ENCODE measurements at regions not wholly inside any gene's neighbourhood (a gene's known extent, or its start where the extent isn't known, plus 50 kb on each side); places are given as distances from the start of the nearest gene placed in this dataset.

DNA sequence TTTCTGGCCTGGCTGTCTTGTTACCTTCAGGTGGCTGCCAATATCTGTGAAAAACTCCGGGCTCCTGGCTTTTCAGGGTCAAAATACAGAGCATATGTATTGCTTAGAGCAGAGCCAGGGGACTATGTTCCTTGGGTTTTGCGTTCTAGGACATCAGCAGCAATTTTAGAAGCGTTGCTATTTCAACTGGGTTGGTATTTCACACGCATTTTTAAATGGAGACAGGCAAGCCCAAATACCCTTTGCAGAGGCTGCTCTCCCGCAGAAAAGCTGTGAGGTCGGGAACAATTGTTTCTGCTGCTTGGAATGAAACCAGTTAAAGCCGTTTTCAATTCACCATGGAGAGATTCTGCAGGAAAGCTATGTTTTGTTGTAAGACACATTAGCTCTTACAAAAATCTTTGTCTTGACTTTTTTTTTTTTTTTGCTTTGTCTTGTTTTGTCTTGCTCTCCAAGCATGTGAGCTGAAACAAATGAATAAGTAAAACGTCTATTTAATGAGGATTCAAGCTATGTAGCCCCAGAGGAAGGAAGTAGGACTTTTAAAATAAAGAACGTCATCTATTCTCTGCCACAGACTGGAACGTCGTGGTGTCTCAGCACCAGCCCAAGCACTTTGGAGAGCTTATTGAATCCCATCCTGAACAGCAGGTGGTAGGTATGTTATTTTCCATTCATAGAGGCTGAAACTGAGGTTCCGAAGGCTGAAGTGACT is 181.0 kb upstream of the TBX3 start:
- H4K20me1 ChIP-seq (ENCODE audit: insufficient read depth, poor library complexity, severe bottlenecking) = no peaks in the 10 kb centered on the region
- peak overlapping the region; percentile 79 for H3K27ac ChIP-seq
- no peak for DNase-seq (ENCODE audit: low spot score)
- H3K36me3 ChIP-seq (replicated peaks; ENCODE audit: insufficient read depth, low read depth) = no peaks in the 10 kb centered on the region
- H2AFZ ChIP-seq = no peak overlapping the region
- no peaks in the 10 kb centered on the region for H3K27me3 ChIP-seq
- H3K79me2 ChIP-seq = no peaks in the 10 kb centered on the region
- no peaks in the 10 kb centered on the region for H3K9me2 ChIP-seq (replicated peaks; ENCODE audit: insufficient read depth)
- no peaks in the 10 kb centered on the region for H3K9me3 ChIP-seq (ENCODE audit: low read depth)
- H3K4me3 ChIP-seq = no peak overlapping the region
- peak overlapping the region; percentile 58 for H3K4me2 ChIP-seq
- no peaks in the 10 kb centered on the region for H3K4me1 ChIP-seq (ENCODE audit: insufficient read depth)
- TF ChIP-seq, protein P1, sequence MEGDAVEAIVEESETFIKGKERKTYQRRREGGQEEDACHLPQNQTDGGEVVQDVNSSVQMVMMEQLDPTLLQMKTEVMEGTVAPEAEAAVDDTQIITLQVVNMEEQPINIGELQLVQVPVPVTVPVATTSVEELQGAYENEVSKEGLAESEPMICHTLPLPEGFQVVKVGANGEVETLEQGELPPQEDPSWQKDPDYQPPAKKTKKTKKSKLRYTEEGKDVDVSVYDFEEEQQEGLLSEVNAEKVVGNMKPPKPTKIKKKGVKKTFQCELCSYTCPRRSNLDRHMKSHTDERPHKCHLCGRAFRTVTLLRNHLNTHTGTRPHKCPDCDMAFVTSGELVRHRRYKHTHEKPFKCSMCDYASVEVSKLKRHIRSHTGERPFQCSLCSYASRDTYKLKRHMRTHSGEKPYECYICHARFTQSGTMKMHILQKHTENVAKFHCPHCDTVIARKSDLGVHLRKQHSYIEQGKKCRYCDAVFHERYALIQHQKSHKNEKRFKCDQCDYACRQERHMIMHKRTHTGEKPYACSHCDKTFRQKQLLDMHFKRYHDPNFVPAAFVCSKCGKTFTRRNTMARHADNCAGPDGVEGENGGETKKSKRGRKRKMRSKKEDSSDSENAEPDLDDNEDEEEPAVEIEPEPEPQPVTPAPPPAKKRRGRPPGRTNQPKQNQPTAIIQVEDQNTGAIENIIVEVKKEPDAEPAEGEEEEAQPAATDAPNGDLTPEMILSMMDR (IDR thresholded peaks at IDR 0.05; ENCODE audit: poor library complexity) = no peak
- no peak for TF ChIP-seq EZH2phosphoT487 (IDR thresholded peaks at IDR 0.05; ENCODE audit: low read depth, severe bottlenecking, unreplicated experiment)
- TF ChIP-seq EZH2 (IDR thresholded peaks at IDR 0.05; ENCODE audit: borderline replicate concordance) = no peak
- WGBS (ENCODE audit: low lambda C conversion rate, missing lambda C conversion rate) = 35% methylated on average over 12 of the region's 12 CpGs

GRCh38 chr12:114863911-114864310 is 179.9 kb upstream of the TBX3 start:
- no peaks in the 10 kb centered on the region for H3K36me3 ChIP-seq (replicated peaks; ENCODE audit: insufficient read depth, low read depth)
- 77% methylated on average over 12 of the region's 12 CpGs for WGBS (ENCODE audit: low lambda C conversion rate, missing lambda C conversion rate)
- H4K20me1 ChIP-seq (ENCODE audit: insufficient read depth, poor library complexity, severe bottlenecking) = no peaks in the 10 kb centered on the region
- H3K4me2 ChIP-seq = peak overlapping the region; percentile 58
- no peak for DNase-seq (ENCODE audit: low spot score)
- TF ChIP-seq, protein P1 (IDR thresholded peaks at IDR 0.05; ENCODE audit: poor library complexity) = no peak
- no peak for TF ChIP-seq EZH2phosphoT487 (IDR thresholded peaks at IDR 0.05; ENCODE audit: low read depth, severe bottlenecking, unreplicated experiment)
- TF ChIP-seq EZH2 (IDR thresholded peaks at IDR 0.05; ENCODE audit: borderline replicate concordance) = no peak
- no peak overlapping the region for H2AFZ ChIP-seq
- no peaks in the 10 kb centered on the region for H3K9me2 ChIP-seq (replicated peaks; ENCODE audit: insufficient read depth)
- H3K9me3 ChIP-seq (ENCODE audit: low read depth) = no peaks in the 10 kb centered on the region
- no peaks in the 10 kb centered on the region for H3K79me2 ChIP-seq
- H3K27me3 ChIP-seq = no peaks in the 10 kb centered on the region
- H3K4me1 ChIP-seq (ENCODE audit: insufficient read depth) = no peaks in the 10 kb centered on the region
- peak overlapping the region; percentile 79 for H3K27ac ChIP-seq
- H3K4me3 ChIP-seq = no peak overlapping the region

DNA sequence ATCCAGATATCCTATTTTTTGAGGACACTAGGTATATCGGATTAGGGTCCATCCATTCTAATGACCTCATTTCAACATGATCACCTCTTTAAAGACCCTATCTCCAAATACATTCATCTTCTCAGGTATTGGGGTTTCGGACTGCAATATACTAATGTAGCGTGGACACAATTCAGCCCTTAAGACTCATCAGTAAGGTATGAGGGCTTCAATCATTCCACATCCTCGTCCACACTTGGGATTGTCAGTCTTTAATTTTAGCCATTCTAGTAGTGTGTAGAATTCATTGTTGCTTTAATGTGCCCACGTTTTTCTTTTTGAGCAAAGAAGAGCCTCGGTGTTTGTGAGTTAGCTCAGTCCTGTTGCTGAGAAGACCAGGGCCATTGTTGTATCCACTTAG is 177.0 kb upstream of the TBX3 start:
- H3K4me2 ChIP-seq = no peak overlapping the region
- no peak overlapping the region for H3K27ac ChIP-seq
- no peaks in the 10 kb centered on the region for H3K4me1 ChIP-seq (ENCODE audit: insufficient read depth)
- H3K79me2 ChIP-seq = no peaks in the 10 kb centered on the region
- H2AFZ ChIP-seq = no peak overlapping the region
- WGBS (ENCODE audit: low lambda C conversion rate, missing lambda C conversion rate) = 94% methylated on average over 6 of the region's 6 CpGs
- no peak for DNase-seq (ENCODE audit: low spot score)
- TF ChIP-seq EZH2phosphoT487 (IDR thresholded peaks at IDR 0.05; ENCODE audit: low read depth, severe bottlenecking, unreplicated experiment) (no peak), EZH2 (IDR thresholded peaks at IDR 0.05; ENCODE audit: borderline replicate concordance) (no peak)
- TF ChIP-seq, protein P1 (IDR thresholded peaks at IDR 0.05; ENCODE audit: poor library complexity) = no peak
- no peaks in the 10 kb centered on the region for H3K9me2 ChIP-seq (replicated peaks; ENCODE audit: insufficient read depth)
- no peaks in the 10 kb centered on the region for H3K27me3 ChIP-seq
- H3K36me3 ChIP-seq (replicated peaks; ENCODE audit: insufficient read depth, low read depth) = no peaks in the 10 kb centered on the region
- no peaks in the 10 kb centered on the region for H4K20me1 ChIP-seq (ENCODE audit: insufficient read depth, poor library complexity, severe bottlenecking)
- H3K9me3 ChIP-seq (ENCODE audit: low read depth) = no peaks in the 10 kb centered on the region
- H3K4me3 ChIP-seq = no peak overlapping the region

Data from hepatocyte (in vitro differentiated cells).